ENCODE measurements at regions not wholly inside any gene's neighbourhood (a gene's known extent, or its start where the extent isn't known, plus 50 kb on each side); places are given as distances from the start of the nearest gene placed in this dataset.

DNA sequence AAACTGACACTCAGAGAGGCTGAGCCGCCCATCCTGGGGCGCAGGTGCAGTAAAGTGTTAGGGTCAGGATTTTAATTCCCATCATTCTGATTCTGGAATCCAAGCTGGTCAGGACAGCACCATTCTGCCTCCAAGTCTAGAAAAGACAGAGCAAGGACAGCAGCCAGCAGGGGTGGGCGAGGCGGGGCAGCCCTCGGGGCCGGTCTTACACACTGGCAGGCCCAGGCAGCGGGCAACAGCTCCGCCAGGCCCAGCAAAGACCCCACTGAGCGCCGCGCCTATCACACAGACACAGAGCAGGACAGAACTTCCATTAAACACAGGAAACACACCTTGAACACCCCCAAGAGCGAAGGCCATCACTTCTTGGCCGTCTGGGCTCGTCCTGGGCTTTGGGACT is 66.5 kb upstream of the RXRA start:
- no peak overlapping the region for H3K4me2 ChIP-seq (ENCODE audit: low read length)
- H3K4ac ChIP-seq (ENCODE audit: low read depth, low read length): no peak overlapping the region
- no peak overlapping the region for H3K23ac ChIP-seq (ENCODE audit: low read length)
- H4K8ac ChIP-seq (ENCODE audit: low read depth, low read length): no peak overlapping the region
- no peak overlapping the region for H2BK120ac ChIP-seq (ENCODE audit: low read depth, low read length)
- no peaks in the 10 kb centered on the region for H3K36me3 ChIP-seq (ENCODE audit: control insufficient read depth, insufficient read depth, low read length)
- no peak overlapping the region for H4K5ac ChIP-seq (ENCODE audit: low read length)
- no peaks in the 10 kb centered on the region for H3K4me1 ChIP-seq (ENCODE audit: control insufficient read depth, low read depth, low read length)
- H2BK5ac ChIP-seq (ENCODE audit: low read length): no peak overlapping the region
- no CpG with 5 or more reads among the region's 14 CpGs for WGBS (ENCODE audit: extremely low coverage, insufficient coverage, low lambda C conversion rate)
- H3K9ac ChIP-seq (ENCODE audit: low read length): no peak overlapping the region
- no peak overlapping the region for H3K4me3 ChIP-seq (ENCODE audit: low read length)
- H3K56ac ChIP-seq (ENCODE audit: low read length): no peak overlapping the region
- no peak overlapping the region for H2AK5ac ChIP-seq (ENCODE audit: low read length)
- no peaks in the 10 kb centered on the region for H3K79me2 ChIP-seq (ENCODE audit: control insufficient read depth, insufficient read depth, low read length)
- H3K27me3 ChIP-seq (ENCODE audit: insufficient read depth, low read length, poor library complexity): no peaks in the 10 kb centered on the region
- no peak overlapping the region for H2BK15ac ChIP-seq (replicated peaks; ENCODE audit: low read depth)
- H3K27ac ChIP-seq (ENCODE audit: low read depth, low read length): no peak overlapping the region
- DNase-seq: no peak
- H3K18ac ChIP-seq (ENCODE audit: low read length): no peak overlapping the region
- H3K79me1 ChIP-seq (ENCODE audit: low read length): no peaks in the 10 kb centered on the region

DNA sequence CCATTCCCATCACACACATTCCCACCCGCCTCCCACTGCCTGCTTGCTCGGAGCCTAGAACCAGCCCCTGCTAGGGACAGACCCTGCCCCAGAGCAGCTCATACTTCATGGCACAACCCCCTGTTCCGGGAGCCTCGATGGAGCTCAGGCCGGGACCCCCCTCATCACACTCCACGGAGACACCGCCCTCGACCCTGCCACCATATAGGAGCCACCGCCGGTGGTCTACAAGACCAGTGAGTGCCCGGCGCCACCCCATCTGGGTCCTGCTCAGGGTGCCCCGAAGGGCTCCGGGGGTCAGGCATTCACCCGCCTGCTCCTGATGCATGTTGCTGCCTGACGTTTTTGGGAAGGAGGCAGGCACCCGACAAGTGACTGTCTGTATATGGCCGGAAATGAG is 65.5 kb upstream of the RXRA start:
- Histone ChIP-seq H3K23ac (ENCODE audit: low read length) (no peak overlapping the region), H3K4me2 (ENCODE audit: low read length) (no peak overlapping the region), H2AK5ac (ENCODE audit: low read length) (no peak overlapping the region), H2BK15ac (replicated peaks; ENCODE audit: low read depth) (no peak overlapping the region), H3K56ac (ENCODE audit: low read length) (no peak overlapping the region), H4K5ac (ENCODE audit: low read length) (no peak overlapping the region), H3K27ac (ENCODE audit: low read depth, low read length) (no peak overlapping the region), H3K79me1 (ENCODE audit: low read length) (no peaks in the 10 kb centered on the region), H3K9ac (ENCODE audit: low read length) (no peak overlapping the region), H3K4ac (ENCODE audit: low read depth, low read length) (no peak overlapping the region), H3K79me2 (ENCODE audit: control insufficient read depth, insufficient read depth, low read length) (no peaks in the 10 kb centered on the region), H3K36me3 (ENCODE audit: control insufficient read depth, insufficient read depth, low read length) (no peaks in the 10 kb centered on the region), H3K18ac (ENCODE audit: low read length) (no peak overlapping the region), H2BK5ac (ENCODE audit: low read length) (no peak overlapping the region), H2BK120ac (ENCODE audit: low read depth, low read length) (no peak overlapping the region), H4K8ac (ENCODE audit: low read depth, low read length) (no peak overlapping the region), H3K4me1 (ENCODE audit: control insufficient read depth, low read depth, low read length) (no peaks in the 10 kb centered on the region), H3K27me3 (ENCODE audit: insufficient read depth, low read length, poor library complexity) (no peaks in the 10 kb centered on the region), H3K4me3 (ENCODE audit: low read length) (no peak overlapping the region)
- DNase-seq: no peak
- no CpG with 5 or more reads among the region's 18 CpGs for WGBS (ENCODE audit: extremely low coverage, insufficient coverage, low lambda C conversion rate)

GRCh38 chr9:134262035-134262434 is 64.2 kb upstream of the RXRA start:
- no peak overlapping the region for H3K4me3 ChIP-seq (ENCODE audit: low read length)
- no peak overlapping the region for H3K9ac ChIP-seq (ENCODE audit: low read length)
- H3K56ac ChIP-seq (ENCODE audit: low read length): no peak overlapping the region
- no peak overlapping the region for H2BK5ac ChIP-seq (ENCODE audit: low read length)
- H2AK5ac ChIP-seq (ENCODE audit: low read length): no peak overlapping the region
- no peaks in the 10 kb centered on the region for H3K36me3 ChIP-seq (ENCODE audit: control insufficient read depth, insufficient read depth, low read length)
- WGBS (ENCODE audit: extremely low coverage, insufficient coverage, low lambda C conversion rate): no CpG with 5 or more reads among the region's 10 CpGs
- no peak overlapping the region for H3K23ac ChIP-seq (ENCODE audit: low read length)
- no peak overlapping the region for H3K27ac ChIP-seq (ENCODE audit: low read depth, low read length)
- H3K27me3 ChIP-seq (ENCODE audit: insufficient read depth, low read length, poor library complexity): no peaks in the 10 kb centered on the region
- H3K4me2 ChIP-seq (ENCODE audit: low read length): no peak overlapping the region
- H3K79me2 ChIP-seq (ENCODE audit: control insufficient read depth, insufficient read depth, low read length): no peaks in the 10 kb centered on the region
- DNase-seq: no peak
- no peak overlapping the region for H2BK15ac ChIP-seq (replicated peaks; ENCODE audit: low read depth)
- no peak overlapping the region for H4K8ac ChIP-seq (ENCODE audit: low read depth, low read length)
- no peaks in the 10 kb centered on the region for H3K4me1 ChIP-seq (ENCODE audit: control insufficient read depth, low read depth, low read length)
- H3K4ac ChIP-seq (ENCODE audit: low read depth, low read length): no peak overlapping the region
- H3K79me1 ChIP-seq (ENCODE audit: low read length): no peaks in the 10 kb centered on the region
- no peak overlapping the region for H3K18ac ChIP-seq (ENCODE audit: low read length)
- no peak overlapping the region for H4K5ac ChIP-seq (ENCODE audit: low read length)
- no peak overlapping the region for H2BK120ac ChIP-seq (ENCODE audit: low read depth, low read length)

DNA sequence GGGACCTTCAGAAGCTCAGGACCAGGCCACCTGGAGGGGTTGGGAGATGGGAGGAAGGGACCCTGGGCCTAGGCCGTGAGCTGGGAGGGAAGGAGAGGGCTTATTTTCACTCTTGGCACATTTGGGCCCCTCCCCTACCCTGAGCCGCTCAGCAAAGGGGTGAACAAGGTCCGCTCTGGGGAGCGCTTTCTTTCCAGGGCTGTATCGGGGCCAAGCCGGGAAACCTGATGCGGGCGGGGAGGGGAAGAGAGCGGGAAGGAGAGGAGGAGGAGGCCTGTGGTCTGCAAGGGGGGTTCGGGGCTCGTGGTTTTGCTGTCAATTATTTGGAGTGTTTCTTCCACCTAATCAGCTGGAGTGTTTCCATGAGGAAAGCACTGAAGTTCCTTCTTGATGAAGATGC is 62.7 kb upstream of the RXRA start:
- DNase-seq: no peak
- no peak overlapping the region for H2BK5ac ChIP-seq (ENCODE audit: low read length)
- H3K4me1 ChIP-seq (ENCODE audit: control insufficient read depth, low read depth, low read length): no peaks in the 10 kb centered on the region
- no peaks in the 10 kb centered on the region for H3K27me3 ChIP-seq (ENCODE audit: insufficient read depth, low read length, poor library complexity)
- no peak overlapping the region for H2AK5ac ChIP-seq (ENCODE audit: low read length)
- H3K9ac ChIP-seq (ENCODE audit: low read length): no peak overlapping the region
- no peak overlapping the region for H2BK120ac ChIP-seq (ENCODE audit: low read depth, low read length)
- no peaks in the 10 kb centered on the region for H3K79me2 ChIP-seq (ENCODE audit: control insufficient read depth, insufficient read depth, low read length)
- no peak overlapping the region for H3K4ac ChIP-seq (ENCODE audit: low read depth, low read length)
- no peaks in the 10 kb centered on the region for H3K79me1 ChIP-seq (ENCODE audit: low read length)
- no peak overlapping the region for H3K4me2 ChIP-seq (ENCODE audit: low read length)
- H3K4me3 ChIP-seq (ENCODE audit: low read length): no peak overlapping the region
- H3K56ac ChIP-seq (ENCODE audit: low read length): no peak overlapping the region
- H3K23ac ChIP-seq (ENCODE audit: low read length): no peak overlapping the region
- no peak overlapping the region for H4K5ac ChIP-seq (ENCODE audit: low read length)
- no CpG with 5 or more reads among the region's 11 CpGs for WGBS (ENCODE audit: extremely low coverage, insufficient coverage, low lambda C conversion rate)
- no peak overlapping the region for H2BK15ac ChIP-seq (replicated peaks; ENCODE audit: low read depth)
- H4K8ac ChIP-seq (ENCODE audit: low read depth, low read length): no peak overlapping the region
- no peaks in the 10 kb centered on the region for H3K36me3 ChIP-seq (ENCODE audit: control insufficient read depth, insufficient read depth, low read length)
- H3K27ac ChIP-seq (ENCODE audit: low read depth, low read length): no peak overlapping the region
- no peak overlapping the region for H3K18ac ChIP-seq (ENCODE audit: low read length)

GRCh38 chr9:134264169-134264568 is 62.1 kb upstream of the RXRA start:
- H2BK15ac ChIP-seq (replicated peaks; ENCODE audit: low read depth): no peak overlapping the region
- H3K23ac ChIP-seq (ENCODE audit: low read length): no peak overlapping the region
- no peak overlapping the region for H3K4ac ChIP-seq (ENCODE audit: low read depth, low read length)
- no peak overlapping the region for H3K4me3 ChIP-seq (ENCODE audit: low read length)
- no peak overlapping the region for H3K56ac ChIP-seq (ENCODE audit: low read length)
- H3K9ac ChIP-seq (ENCODE audit: low read length): no peak overlapping the region
- H3K27me3 ChIP-seq (ENCODE audit: insufficient read depth, low read length, poor library complexity): no peaks in the 10 kb centered on the region
- WGBS (ENCODE audit: extremely low coverage, insufficient coverage, low lambda C conversion rate): no CpG with 5 or more reads among the region's 11 CpGs
- H3K27ac ChIP-seq (ENCODE audit: low read depth, low read length): no peak overlapping the region
- H3K79me1 ChIP-seq (ENCODE audit: low read length): no peaks in the 10 kb centered on the region
- H2BK120ac ChIP-seq (ENCODE audit: low read depth, low read length): no peak overlapping the region
- H3K4me2 ChIP-seq (ENCODE audit: low read length): no peak overlapping the region
- no peak overlapping the region for H4K5ac ChIP-seq (ENCODE audit: low read length)
- no peak overlapping the region for H2BK5ac ChIP-seq (ENCODE audit: low read length)
- no peaks in the 10 kb centered on the region for H3K36me3 ChIP-seq (ENCODE audit: control insufficient read depth, insufficient read depth, low read length)
- DNase-seq: no peak
- no peaks in the 10 kb centered on the region for H3K79me2 ChIP-seq (ENCODE audit: control insufficient read depth, insufficient read depth, low read length)
- no peak overlapping the region for H2AK5ac ChIP-seq (ENCODE audit: low read length)
- no peaks in the 10 kb centered on the region for H3K4me1 ChIP-seq (ENCODE audit: control insufficient read depth, low read depth, low read length)
- no peak overlapping the region for H3K18ac ChIP-seq (ENCODE audit: low read length)
- H4K8ac ChIP-seq (ENCODE audit: low read depth, low read length): no peak overlapping the region

DNA sequence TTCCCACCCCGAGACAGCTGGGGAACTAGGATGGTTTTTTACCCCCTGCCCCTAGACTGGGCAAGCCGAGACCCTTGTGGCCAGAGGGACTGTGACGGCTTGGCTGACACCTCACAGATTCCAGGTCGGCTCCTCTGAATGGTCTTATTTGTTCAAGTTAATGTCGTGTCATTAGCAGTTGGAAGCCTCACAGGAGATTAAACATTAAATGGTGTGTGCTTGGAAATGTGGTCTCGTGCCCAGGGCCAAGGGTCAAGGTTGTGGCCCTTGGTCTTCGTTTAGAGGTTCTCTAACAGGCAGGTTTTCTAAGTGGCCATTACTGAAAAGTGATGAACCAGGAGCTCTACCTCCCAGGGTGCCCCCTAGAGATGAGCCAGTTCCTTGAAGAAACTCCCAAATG is 61.2 kb upstream of the RXRA start:
- Histone ChIP-seq H3K27ac (ENCODE audit: low read depth, low read length) (no peak overlapping the region), H3K79me2 (ENCODE audit: control insufficient read depth, insufficient read depth, low read length) (no peaks in the 10 kb centered on the region), H2BK120ac (ENCODE audit: low read depth, low read length) (no peak overlapping the region), H3K79me1 (ENCODE audit: low read length) (no peaks in the 10 kb centered on the region), H3K27me3 (ENCODE audit: insufficient read depth, low read length, poor library complexity) (no peaks in the 10 kb centered on the region), H3K36me3 (ENCODE audit: control insufficient read depth, insufficient read depth, low read length) (no peaks in the 10 kb centered on the region), H3K4me2 (ENCODE audit: low read length) (no peak overlapping the region), H3K4ac (ENCODE audit: low read depth, low read length) (no peak overlapping the region), H3K23ac (ENCODE audit: low read length) (no peak overlapping the region), H2BK5ac (ENCODE audit: low read length) (no peak overlapping the region), H3K56ac (ENCODE audit: low read length) (no peak overlapping the region), H4K8ac (ENCODE audit: low read depth, low read length) (no peak overlapping the region), H2BK15ac (replicated peaks; ENCODE audit: low read depth) (no peak overlapping the region), H4K5ac (ENCODE audit: low read length) (no peak overlapping the region), H3K9ac (ENCODE audit: low read length) (no peak overlapping the region), H3K4me3 (ENCODE audit: low read length) (no peak overlapping the region), H2AK5ac (ENCODE audit: low read length) (no peak overlapping the region), H3K18ac (ENCODE audit: low read length) (no peak overlapping the region), H3K4me1 (ENCODE audit: control insufficient read depth, low read depth, low read length) (no peaks in the 10 kb centered on the region)
- no peak for DNase-seq
- WGBS (ENCODE audit: extremely low coverage, insufficient coverage, low lambda C conversion rate): no CpG with 5 or more reads among the region's 7 CpGs
